Small intestine (tissue), 7 donors: ENCODE measurements at regions not wholly inside any gene's neighbourhood (a gene's known extent, or its start where the extent isn't known, plus 50 kb on each side); places are given as distances from the start of the nearest gene placed in this dataset.

ENCODE experiments used
- DNase-seq, 2 donors: peaks; one replicate each; pipeline versions ENCODE4 v3.0.0 to v3.0.0-alpha.2; 2013
- FAIRE-seq: peaks from 2 replicates; lab custom pipeline; 2012; peaks lifted over from hg19 to GRCh38; lab: Jason Lieb, UNC
- H3K27ac ChIP-seq, 3 donors: one replicate each; pipeline ENCODE4 v1.5.1; 2013; ENCODE audit warnings: low read length in 2 of 3, mild to moderate bottlenecking in 2 of 3, control low read depth in 1 of 3, inconsistent platforms in 1 of 3, low read depth in 1 of 3, moderate library complexity in 1 of 3
- H3K27me3 ChIP-seq, 3 donors: one replicate each; pipeline ENCODE4 v1.6.1; 2013; ENCODE audit warnings: low read length in 3 of 3, inconsistent platforms in 1 of 3; ENCODE audit not compliant: control insufficient read depth in 3 of 3, insufficient read depth in 3 of 3
- H3K36me3 ChIP-seq, 3 donors: one replicate each; pipeline ENCODE4 v1.6.1; 2013; ENCODE audit warnings: low read length in 3 of 3, inconsistent platforms in 1 of 3, low read depth in 1 of 3, mild to moderate bottlenecking in 1 of 3, moderate library complexity in 1 of 3; ENCODE audit not compliant: control insufficient read depth in 3 of 3, insufficient read depth in 2 of 3
- H3K4me1 ChIP-seq, 3 donors: one replicate each; pipeline ENCODE4 v1.6.1; 2013; ENCODE audit warnings: low read length in 2 of 3, inconsistent platforms in 1 of 3, low read depth in 1 of 3, mild to moderate bottlenecking in 1 of 3, moderate library complexity in 1 of 3; ENCODE audit not compliant: control insufficient read depth in 3 of 3, insufficient read depth in 2 of 3
- H3K4me3 ChIP-seq, 3 donors: one replicate each; pipeline ENCODE4 v1.5.1; 2013; ENCODE audit warnings: low read length in 3 of 3, control low read depth in 1 of 3, inconsistent platforms in 1 of 3, low read depth in 1 of 3, mild to moderate bottlenecking in 1 of 3, moderate library complexity in 1 of 3
- H3K9me3 ChIP-seq, 2 donors: one replicate each; pipeline ENCODE4 v1.6.1; 2013; ENCODE audit warnings: low read depth in 1 of 2, low read length in 1 of 2; ENCODE audit not compliant: control insufficient read depth in 2 of 2, insufficient read depth in 1 of 2
- WGBS, 3 donors: extraction: QIAGEN DNeasy Blood & Tissue Kit; methylation state at CpG; one replicate each; pipeline ENCODE4 v1.1.7; 2013; 5-methylcytosine and 5-hydroxymethylcytosine counted together
- donor health status: healthy with polysubstance abuse.
- donor health status: control.
- donor health status: control.
- donor health status: Bipolar disorder and iron deficiency.
- donor health status: healthy.

GRCh38 chr5:165327631-165328030 lies 1822.2 kb downstream of the MAT2B start:
- Histone ChIP-seq H3K4me1 (no peaks in the 10 kb centered on the region), H3K36me3 (no peaks in the 10 kb centered on the region), H3K4me3 (no peak overlapping the region), H3K27ac (no peak overlapping the region), H3K27me3 (no peaks in the 10 kb centered on the region), H3K9me3 (no peaks in the 10 kb centered on the region)
- no peak for DNase-seq
- FAIRE-seq, result no peak
- WGBS, 3 donors, result 88 to 97% (median 92%) methylated on average over 2 of the region's 2 CpGs

DNA sequence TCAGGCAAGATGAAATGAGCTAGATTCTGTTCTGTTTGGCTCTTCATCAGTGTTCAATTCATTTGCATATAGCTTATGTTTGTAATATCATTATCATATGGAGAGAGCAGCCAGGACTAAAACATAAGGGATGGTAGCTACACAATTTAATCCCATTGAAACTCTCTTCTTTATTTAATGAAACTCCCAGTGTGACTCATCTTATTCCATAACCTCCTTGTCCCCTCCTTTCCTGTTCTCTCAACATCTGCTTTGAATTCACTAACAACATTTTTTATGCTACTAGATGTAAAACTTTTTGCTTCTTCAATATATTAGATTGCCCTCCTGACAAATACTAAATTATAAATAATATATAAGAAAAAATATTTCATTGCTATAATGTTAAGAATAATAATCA lies 1823.4 kb downstream of the MAT2B start:
- no peak for DNase-seq
- Histone ChIP-seq H3K4me1 (no peaks in the 10 kb centered on the region), H3K4me3 (no peak overlapping the region), H3K9me3 (no peaks in the 10 kb centered on the region), H3K27ac (no peak overlapping the region), H3K36me3 (no peaks in the 10 kb centered on the region), H3K27me3 (no peaks in the 10 kb centered on the region)
- FAIRE-seq, result no peak

GRCh38 chr5:165333623-165334022 lies 1828.2 kb downstream of the MAT2B start:
- no peaks in the 10 kb centered on the region for H3K9me3 ChIP-seq
- 91 to 96% (median 94%) methylated on average over 3 of the region's 3 CpGs for WGBS, 3 donors
- no peak for DNase-seq
- H3K36me3 ChIP-seq, result no peaks in the 10 kb centered on the region
- no peaks in the 10 kb centered on the region for H3K4me1 ChIP-seq
- H3K27me3 ChIP-seq, result no peaks in the 10 kb centered on the region
- H3K27ac ChIP-seq, result no peak overlapping the region
- no peak overlapping the region for H3K4me3 ChIP-seq
- FAIRE-seq, result no peak

DNA sequence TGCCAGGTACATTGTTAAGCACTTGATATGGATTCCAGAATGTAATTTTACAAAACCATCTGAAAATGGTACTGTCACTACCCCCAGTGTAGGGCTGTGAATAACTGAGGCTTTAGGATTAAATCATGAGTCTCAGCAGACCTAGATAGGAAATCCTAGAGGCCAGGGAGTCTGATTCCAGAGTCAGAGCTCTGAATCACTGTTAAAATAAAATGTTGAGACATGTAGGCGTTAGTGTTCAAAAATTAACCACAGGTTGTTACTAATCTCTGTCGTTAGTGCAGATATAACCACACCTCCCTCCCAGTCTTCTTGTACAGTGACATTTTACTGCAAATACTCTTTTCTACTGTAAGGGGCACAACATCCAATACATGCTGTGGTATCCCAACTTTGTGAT lies 1828.8 kb downstream of the MAT2B start:
- WGBS, 3 donors, result 22 to 46% (median 23%) methylated on average over 2 of the region's 2 CpGs
- no peaks in the 10 kb centered on the region for H3K9me3 ChIP-seq
- H3K27ac ChIP-seq, result no peak overlapping the region
- no peak for DNase-seq
- no peak overlapping the region for H3K4me3 ChIP-seq
- no peak for FAIRE-seq
- H3K27me3 ChIP-seq, result no peaks in the 10 kb centered on the region
- H3K4me1 ChIP-seq, result no peaks in the 10 kb centered on the region
- H3K36me3 ChIP-seq, result no peaks in the 10 kb centered on the region

DNA sequence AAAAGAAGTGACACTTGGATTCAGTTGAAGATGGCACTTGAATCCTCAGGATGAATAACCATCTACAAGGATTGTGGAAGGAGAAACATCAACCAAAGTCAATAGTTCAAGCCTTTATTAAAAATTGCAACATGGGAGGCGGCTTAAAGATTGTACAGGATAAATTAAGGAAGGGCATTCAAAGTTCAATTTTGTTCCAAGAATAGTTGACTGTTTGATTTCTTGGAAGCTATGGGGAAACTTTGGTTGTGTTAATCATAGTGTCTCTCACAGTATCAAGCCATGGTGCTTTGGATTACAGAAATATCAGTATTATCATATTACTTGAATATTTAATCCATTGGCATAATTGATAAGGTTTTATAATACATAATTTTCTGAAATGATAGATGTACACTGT lies 1844.3 kb downstream of the MAT2B start:
- Histone ChIP-seq H3K4me3 (no peak overlapping the region), H3K27ac (no peak overlapping the region), H3K4me1 (no peaks in the 10 kb centered on the region), H3K36me3 (no peaks in the 10 kb centered on the region), H3K9me3 (no peaks in the 10 kb centered on the region), H3K27me3 (no peaks in the 10 kb centered on the region)
- FAIRE-seq (no peak), DNase-seq (no peak)
- WGBS, 3 donors, result 71 to 82% (median 73%) methylated on average over 1 of the region's 1 CpG

- DNase-seq (no peak), FAIRE-seq (no peak)
- 83 to 86% (median 85%) methylated on average over 5 of the region's 5 CpGs for WGBS, 3 donors
- H3K27ac ChIP-seq, result no peak overlapping the region
- H3K9me3 ChIP-seq, result no peaks in the 10 kb centered on the region
- H3K36me3 ChIP-seq, result no peaks in the 10 kb centered on the region
- H3K27me3 ChIP-seq, result no peaks in the 10 kb centered on the region
- H3K4me3 ChIP-seq, result no peak overlapping the region
- H3K4me1 ChIP-seq, result no peaks in the 10 kb centered on the region
Measured at GRCh38 chr5:165351342-165351741, 1845.9 kb downstream of the MAT2B start.

DNA sequence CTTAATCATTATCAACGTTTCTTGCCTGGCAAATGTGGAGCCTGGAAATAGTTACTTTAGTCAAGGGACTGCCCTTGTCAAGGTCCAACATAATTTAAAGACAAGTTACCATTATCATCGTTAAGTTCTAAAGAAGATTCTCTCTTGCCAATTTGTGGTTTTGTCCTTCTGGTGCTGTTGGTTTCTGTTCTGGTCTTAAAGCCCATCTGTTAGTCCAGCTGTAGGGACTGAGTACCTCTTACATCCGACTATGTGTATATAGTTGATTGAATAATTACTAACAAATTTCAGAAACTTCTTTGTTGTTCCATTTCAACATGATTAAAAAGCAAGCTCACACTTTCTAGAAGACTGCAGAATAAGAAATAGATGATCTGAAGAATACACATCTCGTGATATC lies 1854.9 kb downstream of the MAT2B start:
- FAIRE-seq (no peak), DNase-seq (no peak)
- Histone ChIP-seq H3K9me3 (no peaks in the 10 kb centered on the region), H3K4me3 (no peak overlapping the region), H3K27me3 (no peaks in the 10 kb centered on the region), H3K36me3 (no peaks in the 10 kb centered on the region), H3K4me1 (no peaks in the 10 kb centered on the region), H3K27ac (no peak overlapping the region)
- WGBS, 3 donors, result 43 to 57% (median 47%) methylated on average over 4 of the region's 4 CpGs

DNA sequence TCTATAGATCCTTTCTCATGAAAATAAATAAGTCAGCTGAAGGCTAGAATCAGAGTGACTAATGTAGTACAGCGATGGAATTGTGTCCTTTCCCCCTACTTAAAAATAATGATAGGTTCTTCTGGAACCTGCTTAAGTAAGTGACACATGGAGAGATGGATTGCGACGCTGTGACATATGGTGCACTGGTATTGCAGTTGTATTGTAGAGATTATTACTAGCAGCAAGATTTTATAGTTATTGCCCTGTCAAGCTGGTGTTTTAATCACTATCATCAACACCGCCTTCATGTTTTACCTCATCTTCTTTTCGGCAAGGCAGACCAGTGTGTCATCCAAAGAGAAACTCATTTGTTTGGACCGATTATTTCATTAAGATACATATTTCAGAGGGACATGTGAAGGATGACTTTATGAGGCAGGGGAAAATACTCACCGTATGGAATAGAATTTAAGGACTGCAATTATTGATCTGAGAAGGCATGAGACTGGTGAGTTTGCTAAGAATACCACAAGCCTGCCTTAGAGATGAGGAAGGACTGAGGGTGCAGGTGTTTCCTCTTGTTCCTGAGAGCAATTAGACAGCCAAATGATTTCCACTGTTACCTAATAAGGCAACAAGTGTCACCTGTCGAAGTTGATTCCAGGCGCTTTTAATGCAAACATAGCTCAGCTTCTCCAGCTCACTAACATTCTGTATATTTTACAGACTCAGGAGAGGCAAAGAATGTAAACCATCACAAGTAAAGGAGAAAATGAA lies 1855.5 kb downstream of the MAT2B start:
- H3K27me3 ChIP-seq, result no peaks in the 10 kb centered on the region
- H3K36me3 ChIP-seq, result no peaks in the 10 kb centered on the region
- no peaks in the 10 kb centered on the region for H3K9me3 ChIP-seq
- H3K4me1 ChIP-seq, result no peaks in the 10 kb centered on the region
- 56 to 75% (median 59%) methylated on average over 9 of the region's 9 CpGs for WGBS, 3 donors
- FAIRE-seq (no peak), DNase-seq (no peak)
- no peak overlapping the region for H3K4me3 ChIP-seq
- no peak overlapping the region for H3K27ac ChIP-seq

- no peaks in the 10 kb centered on the region for H3K27me3 ChIP-seq
- no peaks in the 10 kb centered on the region for H3K4me1 ChIP-seq
- no peak overlapping the region for H3K27ac ChIP-seq
- WGBS, 3 donors, result 48 to 77% (median 65%) methylated on average over 4 of the region's 4 CpGs
- DNase-seq (no peak), FAIRE-seq (no peak)
- no peaks in the 10 kb centered on the region for H3K9me3 ChIP-seq
- H3K4me3 ChIP-seq, result no peak overlapping the region
- no peaks in the 10 kb centered on the region for H3K36me3 ChIP-seq
Measured at GRCh38 chr5:165370233-165370632, 1864.8 kb downstream of the MAT2B start.
